ENCODE measurements at regions not wholly inside any gene's neighbourhood (a gene's known extent, or its start where the extent isn't known, plus 50 kb on each side); places are given as distances from the start of the nearest gene placed in this dataset.

GRCh38 chr4:89539797-89540711 lies 232.5 kb upstream of the GPRIN3 start:
- TF ChIP-seq CTCF (IDR thresholded peaks at IDR 0.05; ENCODE audit: borderline replicate concordance, insufficient read depth, low read depth, low read length) = no peak
- no peak overlapping the region for H3K4me3 ChIP-seq (ENCODE audit: low read depth, low read length)

- TF ChIP-seq CTCF (IDR thresholded peaks at IDR 0.05; ENCODE audit: borderline replicate concordance, insufficient read depth, low read depth, low read length) = no peak
- H3K4me3 ChIP-seq (ENCODE audit: low read depth, low read length) = no peak overlapping the region
Observed at GRCh38 chr4:89539374-89539773, 231.8 kb upstream of the GPRIN3 start.

GRCh38 chr4:89538886-89539285 lies 231.3 kb upstream of the GPRIN3 start:
- no peak for TF ChIP-seq CTCF (IDR thresholded peaks at IDR 0.05; ENCODE audit: borderline replicate concordance, insufficient read depth, low read depth, low read length)
- no peak overlapping the region for H3K4me3 ChIP-seq (ENCODE audit: low read depth, low read length)

- no peak overlapping the region for H3K4me3 ChIP-seq (ENCODE audit: low read depth, low read length)
- no peak for TF ChIP-seq CTCF (IDR thresholded peaks at IDR 0.05; ENCODE audit: borderline replicate concordance, insufficient read depth, low read depth, low read length)
Observed at GRCh38 chr4:89538171-89538570, 230.6 kb upstream of the GPRIN3 start.

GRCh38 chr4:89537281-89537680 lies 229.7 kb upstream of the GPRIN3 start:
- TF ChIP-seq CTCF (IDR thresholded peaks at IDR 0.05; ENCODE audit: borderline replicate concordance, insufficient read depth, low read depth, low read length) = no peak
- no peak overlapping the region for H3K4me3 ChIP-seq (ENCODE audit: low read depth, low read length)

- TF ChIP-seq CTCF (IDR thresholded peaks at IDR 0.05; ENCODE audit: borderline replicate concordance, insufficient read depth, low read depth, low read length) = no peak
- no peak overlapping the region for H3K4me3 ChIP-seq (ENCODE audit: low read depth, low read length)
Observed at GRCh38 chr4:89535251-89535650, 227.7 kb upstream of the GPRIN3 start.

GRCh38 chr4:89534356-89534755 lies 226.8 kb upstream of the GPRIN3 start:
- no peak overlapping the region for H3K4me3 ChIP-seq (ENCODE audit: low read depth, low read length)
- no peak for TF ChIP-seq CTCF (IDR thresholded peaks at IDR 0.05; ENCODE audit: borderline replicate concordance, insufficient read depth, low read depth, low read length)

Measured in GM12875 (cell line).